RCC 7860 (cell line): ENCODE measurements at regions not wholly inside any gene's neighbourhood (a gene's known extent, or its start where the extent isn't known, plus 50 kb on each side); places are given as distances from the start of the nearest gene placed in this dataset.

ENCODE experiments used
- DNase-seq: peaks from one replicate; pipeline ENCODE4 v3.0.0-alpha.2; 2015; ENCODE audit warnings: low spot score
- FAIRE-seq: peaks from 2 replicates; lab custom pipeline; 2012; peaks lifted over from hg19 to GRCh38; lab: Jason Lieb, UNC

DNA sequence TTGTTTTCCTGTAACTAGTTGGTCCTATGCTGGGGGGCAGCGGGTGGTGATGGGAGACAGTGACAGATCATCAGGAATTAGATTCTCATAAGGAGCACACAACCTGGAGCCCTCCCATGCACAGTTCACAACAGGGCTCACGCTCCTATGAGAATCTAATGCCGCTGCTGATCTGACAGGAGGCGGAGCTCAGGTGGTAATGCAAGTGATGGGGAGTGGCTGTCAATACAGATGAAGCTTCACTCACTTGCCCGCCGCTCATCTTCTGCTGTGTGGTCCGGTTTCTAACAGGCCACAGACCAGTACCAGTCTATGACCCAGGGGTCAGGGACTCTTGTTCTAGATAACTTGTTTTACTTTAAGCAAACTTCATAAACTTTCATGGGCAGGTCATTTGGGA lies 205.3 kb upstream of the SLC14A2 start:
- FAIRE-seq (no peak), DNase-seq (no peak)

- no peak for FAIRE-seq
- DNase-seq: no peak
Observed at GRCh38 chr18:45412577-45412976, 202.7 kb upstream of the SLC14A2 start.

GRCh38 chr18:45413180-45413836 lies 202.0 kb upstream of the SLC14A2 start:
- DNase-seq: no peak
- no peak for FAIRE-seq

DNA sequence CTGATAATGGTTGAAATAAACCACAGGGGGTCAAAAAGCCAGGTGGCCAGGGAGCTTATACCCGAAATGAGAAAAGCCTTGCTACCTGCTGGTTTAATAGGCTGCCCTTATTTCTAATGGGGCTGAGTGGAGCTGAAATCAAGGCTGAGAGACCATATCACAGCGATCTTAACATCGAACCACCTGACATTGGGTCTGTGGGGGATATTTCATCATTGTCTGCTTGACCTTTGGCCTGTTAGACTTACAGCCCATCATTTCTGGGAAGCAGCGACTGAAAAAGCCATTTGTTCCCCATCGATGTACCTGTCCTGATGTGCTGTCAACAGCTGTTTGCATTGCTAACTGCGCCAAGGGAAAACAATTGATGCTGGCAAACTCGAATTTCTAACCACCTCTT lies 199.7 kb upstream of the SLC14A2 start:
- DNase-seq (no peak), FAIRE-seq (no peak)

- DNase-seq: no peak
- FAIRE-seq: no peak
Observed at GRCh38 chr18:45416168-45416567, 199.1 kb upstream of the SLC14A2 start.

GRCh38 chr18:45417392-45417791 lies 197.9 kb upstream of the SLC14A2 start:
- no peak for DNase-seq
- no peak for FAIRE-seq

DNA sequence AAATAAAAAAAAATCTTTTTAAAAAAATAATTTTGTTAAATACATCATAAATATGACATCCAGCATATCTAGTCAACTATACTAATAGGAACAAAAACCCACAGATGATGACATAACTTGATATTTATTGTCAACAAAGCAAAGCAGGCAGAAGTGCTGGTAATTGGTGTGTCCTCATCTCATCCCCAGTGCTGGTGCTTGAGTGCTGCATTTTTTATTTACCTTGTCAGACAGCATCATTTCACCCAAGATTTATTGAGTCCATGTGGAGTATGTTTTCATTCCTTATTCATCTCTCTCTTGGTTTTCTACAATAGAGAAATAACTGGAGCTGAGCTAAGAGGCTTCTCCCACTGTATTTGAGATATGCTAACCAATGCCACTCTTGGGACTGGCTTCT lies 191.6 kb upstream of the SLC14A2 start:
- FAIRE-seq (no peak), DNase-seq (no peak)

- FAIRE-seq (no peak), DNase-seq (no peak)
Observed at GRCh38 chr18:45430041-45430440, 185.2 kb upstream of the SLC14A2 start.

DNA sequence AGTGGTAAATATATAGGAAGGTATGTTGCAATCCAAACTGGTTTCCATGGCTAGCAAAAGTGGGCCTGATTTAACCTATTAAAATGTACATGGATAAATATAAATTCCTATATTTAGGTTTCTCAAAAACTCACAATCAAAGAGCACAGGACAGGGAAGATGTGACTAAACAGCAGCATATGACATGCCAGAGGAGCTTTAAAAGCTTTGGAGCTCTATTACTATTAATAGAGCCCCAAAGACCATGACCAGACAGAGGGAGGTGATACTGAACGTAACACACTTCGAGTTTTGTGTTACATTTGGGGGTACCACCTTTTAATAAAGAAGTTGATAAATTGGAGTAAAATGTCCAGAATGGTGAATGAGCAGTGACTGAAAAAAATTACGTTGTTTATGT lies 179.5 kb upstream of the SLC14A2 start:
- no peak for FAIRE-seq
- DNase-seq: no peak

GRCh38 chr18:45437366-45437765 lies 177.9 kb upstream of the SLC14A2 start:
- no peak for DNase-seq

DNA sequence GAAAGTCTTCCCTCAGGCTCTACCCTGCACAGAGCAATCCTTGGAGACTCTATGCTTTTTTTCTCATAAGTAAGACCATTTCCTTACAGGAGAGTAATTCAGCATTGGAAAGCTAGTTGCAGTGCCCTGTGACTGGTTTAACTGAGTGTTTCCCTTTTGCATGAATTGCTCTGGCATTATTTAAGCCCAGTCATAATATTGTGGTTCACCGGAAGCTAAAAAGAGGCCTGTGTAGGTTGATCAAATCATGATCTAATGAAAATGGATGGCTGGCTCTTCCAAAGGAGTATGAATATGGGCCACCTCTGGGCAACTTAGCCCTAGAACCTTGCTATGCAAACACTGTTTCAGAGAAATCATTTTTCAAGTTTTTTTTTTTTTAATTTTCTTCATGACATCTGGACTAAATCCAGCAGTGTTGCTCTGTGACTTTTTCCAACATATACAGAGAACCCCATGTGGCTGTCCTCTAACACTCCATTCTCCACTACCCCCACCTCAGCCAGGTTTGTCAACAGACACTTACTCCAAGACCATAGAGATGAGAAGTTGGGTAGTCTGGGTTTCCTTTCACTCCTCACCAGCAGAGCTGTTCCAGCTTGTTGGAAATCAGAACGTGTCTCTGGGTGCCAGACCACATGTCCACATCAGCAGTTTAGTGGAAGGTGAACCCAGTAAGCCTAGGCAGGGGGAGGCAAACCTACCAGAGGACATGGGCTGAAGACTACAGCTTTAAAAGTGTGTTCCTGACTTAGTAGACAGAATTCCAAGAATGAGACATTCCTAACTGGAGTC lies 175.2 kb upstream of the SLC14A2 start:
- FAIRE-seq (no peak), DNase-seq (no peak)

More at GRCh38 chr18:45437366-45437765, 177.9 kb upstream of the SLC14A2 start:
- no peak for FAIRE-seq

GRCh38 chr18:45441110-45441847 lies 174.0 kb upstream of the SLC14A2 start:
- DNase-seq (no peak), FAIRE-seq (no peak)

- FAIRE-seq (no peak), DNase-seq (no peak)
Observed at GRCh38 chr18:45444040-45444439, 171.2 kb upstream of the SLC14A2 start.

- no peak for FAIRE-seq
- no peak for DNase-seq
Observed at GRCh38 chr18:45447355-45448265, 167.7 kb upstream of the SLC14A2 start.

- DNase-seq (no peak), FAIRE-seq (no peak)
Observed at GRCh38 chr18:45448871-45449270, 166.4 kb upstream of the SLC14A2 start.

GRCh38 chr18:45449418-45450227 lies 165.7 kb upstream of the SLC14A2 start:
- no peak for DNase-seq

DNA sequence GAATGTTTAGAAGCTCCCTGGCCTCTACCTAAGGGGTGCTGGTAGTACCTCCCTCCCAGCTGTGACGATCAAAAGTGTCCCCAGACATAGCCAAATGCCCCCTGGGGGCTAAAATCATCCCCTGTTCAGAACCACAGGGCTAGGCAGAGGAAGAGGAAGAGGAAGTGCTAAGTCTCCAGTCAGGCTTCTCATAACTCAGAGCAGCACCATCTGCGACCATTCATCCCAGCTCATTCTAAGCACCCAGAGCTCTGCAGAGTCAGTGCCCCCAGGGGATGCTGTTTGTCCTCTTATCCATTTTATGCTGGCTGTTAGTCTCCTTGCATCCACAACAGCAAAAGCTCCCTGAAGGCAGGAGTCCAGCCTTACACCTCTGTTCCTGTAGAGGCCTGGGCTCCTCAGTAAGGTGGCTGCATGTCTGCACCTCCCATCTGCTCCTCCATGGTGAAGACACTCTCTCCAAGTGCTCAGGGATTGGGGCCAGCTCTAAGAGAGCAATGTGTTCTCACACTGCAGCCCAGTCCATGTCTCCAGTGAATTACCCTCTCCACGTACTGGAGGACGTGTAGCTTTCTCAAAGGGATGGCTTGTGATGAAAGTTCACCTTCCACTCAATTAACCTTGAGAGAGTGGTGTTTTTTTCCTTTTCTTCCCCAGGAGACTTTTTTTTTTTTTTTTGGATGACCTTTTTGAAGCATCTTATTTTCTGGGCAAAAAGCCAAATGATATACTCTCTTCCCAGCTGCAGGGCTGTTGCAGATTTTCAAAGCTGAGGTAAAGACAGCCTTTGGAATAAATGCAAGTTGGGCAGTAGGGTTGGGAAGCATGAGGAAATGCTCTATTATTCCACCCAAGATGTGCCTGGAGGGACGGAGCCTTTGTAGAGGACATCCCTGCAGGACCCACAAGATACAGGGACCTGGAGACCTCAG lies 158.9 kb upstream of the SLC14A2 start:
- no peak for DNase-seq
- no peak for FAIRE-seq

More at GRCh38 chr18:45449418-45450227, 165.7 kb upstream of the SLC14A2 start:
- FAIRE-seq: no peak

DNA sequence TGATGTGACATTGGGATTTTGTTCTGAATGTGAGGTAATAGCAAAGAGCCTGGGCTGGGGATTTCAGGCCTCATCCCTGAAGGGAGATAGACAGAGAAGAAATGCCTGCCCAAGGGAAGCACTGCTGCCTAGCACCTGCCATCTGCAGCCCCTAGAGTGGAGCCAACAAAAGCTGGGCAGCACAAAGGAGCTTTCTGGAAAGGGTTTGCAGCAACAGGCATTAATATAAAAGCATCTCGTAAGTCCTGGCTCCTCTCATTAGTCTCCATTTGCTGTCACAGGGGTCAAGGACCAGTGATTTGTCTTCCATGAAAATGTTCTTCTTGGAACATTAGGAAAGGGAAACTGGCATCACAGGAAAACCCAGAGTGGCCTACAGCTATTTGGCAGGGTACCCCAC lies 157.2 kb upstream of the SLC14A2 start:
- DNase-seq (no peak), FAIRE-seq (no peak)

DNA sequence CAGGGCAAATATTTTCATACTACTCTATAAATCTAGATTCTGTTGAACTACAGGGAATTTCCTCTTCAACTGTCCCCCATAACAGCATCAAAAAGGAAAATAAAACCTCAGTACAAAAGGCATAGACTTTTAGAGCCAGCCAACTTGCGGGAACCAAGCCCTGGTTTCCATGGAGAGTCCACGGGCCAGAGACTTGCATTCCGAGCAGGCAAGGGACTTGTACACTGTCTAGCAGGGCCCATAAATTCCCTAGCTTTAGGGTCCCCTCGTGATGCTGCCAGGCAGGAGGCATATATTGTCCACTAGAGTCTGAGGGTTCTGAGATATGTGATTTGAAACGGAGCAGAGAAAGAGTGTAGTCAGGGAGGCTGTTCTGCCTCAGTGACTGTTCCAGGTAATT lies 153.1 kb upstream of the SLC14A2 start:
- DNase-seq (no peak), FAIRE-seq (no peak)
